Neural cell (in vitro differentiated cells): ENCODE measurements at regions not wholly inside any gene's neighbourhood (a gene's known extent, or its start where the extent isn't known, plus 50 kb on each side); places are given as distances from the start of the nearest gene placed in this dataset.

Experiments
- H2AFZ ChIP-seq: fragments of 200-600, 300-800 bp; sonication (generic), shearing (Covaris generic); 2 replicates; pipeline ENCODE4 v1.6.0; 2014; ENCODE audit warnings: low read depth, mild to moderate bottlenecking, antibody characterized with exemption, low read length, moderate library complexity
- H3F3A ChIP-seq: fragments of 200-600 bp; shearing (Covaris generic); 2 replicates; pipeline ENCODE4 v1.6.1; 2016; ENCODE audit warnings: mild to moderate bottlenecking, moderate library complexity, mixed read lengths, antibody characterized with exemption, low read length; ENCODE audit not compliant: insufficient read depth, poor library complexity, severe bottlenecking
- H3K27ac ChIP-seq: fragments of 200-600, 300-800 bp; sonication (generic), shearing (Covaris generic); 2 replicates; pipeline ENCODE4 v1.5.1; 2014; ENCODE audit warnings: mild to moderate bottlenecking, low read length, moderate library complexity
- H3K27me3 ChIP-seq: fragments of 300-800, 200-600 bp; sonication (generic), shearing (Covaris generic); 2 replicates; pipeline ENCODE4 v1.6.0; 2014; ENCODE audit warnings: mild to moderate bottlenecking, low read depth, low read length, moderate library complexity; ENCODE audit not compliant: insufficient read depth
- H3K36me3 ChIP-seq: fragments of 300-800, 200-600 bp; sonication (generic), shearing (Covaris generic); 2 replicates; pipeline ENCODE4 v1.5.1; 2014; ENCODE audit warnings: mild to moderate bottlenecking, antibody characterized with exemption, low read length, moderate library complexity; ENCODE audit not compliant: insufficient read depth
- H3K4me2 ChIP-seq: fragments of 300-800, 200-600 bp; sonication (generic), shearing (Covaris generic); 2 replicates; pipeline ENCODE4 v1.6.0; 2014; ENCODE audit warnings: mild to moderate bottlenecking, low read length
- H3K4me3 ChIP-seq: fragments of 300-800, 200-600 bp; sonication (generic), shearing (Covaris generic); 2 replicates; pipeline ENCODE4 v1.5.1; 2014; ENCODE audit warnings: mild to moderate bottlenecking, low read length, moderate library complexity
- H3K79me2 ChIP-seq: fragments of 200-600 bp; shearing (Covaris generic); replicated peaks from 2 replicates; pipeline ENCODE4 v1.6.0; 2014; ENCODE audit warnings: mild to moderate bottlenecking, low read length, moderate library complexity; ENCODE audit not compliant: insufficient read depth
- H3K9ac ChIP-seq: fragments of 300-800, 200-600 bp; sonication (generic), shearing (Covaris generic); 2 replicates; pipeline ENCODE4 v1.6.1; 2016; ENCODE audit warnings: mild to moderate bottlenecking, low read length, mixed read lengths
- H3K9me2 ChIP-seq: fragments of 200-600 bp; shearing (Covaris generic); 2 replicates; pipeline ENCODE4 v1.6.1; 2016; ENCODE audit warnings: mild to moderate bottlenecking, low read length, mixed read lengths; ENCODE audit not compliant: insufficient read depth
- H3K9me3 ChIP-seq: fragments of 200-600, 300-800 bp; sonication (generic), shearing (Covaris generic); 2 replicates; pipeline ENCODE4 v1.6.1; 2016; ENCODE audit warnings: mild to moderate bottlenecking, mixed run types, low read length, moderate library complexity, mixed read lengths
- H4K20me1 ChIP-seq: fragments of 200-600 bp; shearing (Covaris generic); 2 replicates; pipeline ENCODE4 v1.6.1; 2016; ENCODE audit warnings: mild to moderate bottlenecking, mixed run types; ENCODE audit not compliant: insufficient read depth
- EP300 ChIP-seq: fragments of 450-650 bp; conservative IDR thresholded peaks from 2 replicates; pipeline ENCODE4 v1.6.1; 2014; ENCODE audit warnings: antibody characterized with exemption, mild to moderate bottlenecking, moderate library complexity; ENCODE audit not compliant: poor library complexity, severe bottlenecking
- EZH2 ChIP-seq: fragments of 200-600, 300-800 bp; shearing (Covaris generic), sonication (generic); IDR thresholded peaks from 2 replicates; pipeline ENCODE4 v1.6.1; 2014; ENCODE audit warnings: antibody characterized with exemption, low read length, borderline replicate concordance, mild to moderate bottlenecking; ENCODE audit not compliant: insufficient read depth, poor library complexity, severe bottlenecking
- MXI1 ChIP-seq: fragments of 450-650 bp; conservative IDR thresholded peaks from 2 replicates; pipeline ENCODE4 v1.6.1; 2014; ENCODE audit warnings: antibody characterized with exemption, mild to moderate bottlenecking; ENCODE audit not compliant: poor library complexity, severe bottlenecking
- POLR2AphosphoS5 ChIP-seq: IDR thresholded peaks from 2 replicates; pipeline ENCODE4 v1.6.1; 2012
- RAD21 ChIP-seq: fragments of 450-650 bp; conservative IDR thresholded peaks from 2 replicates; pipeline ENCODE4 v1.6.1; 2014; ENCODE audit warnings: antibody characterized with exemption, mild to moderate bottlenecking, moderate library complexity
- SMC3 ChIP-seq: fragments of 450-650 bp; conservative IDR thresholded peaks from 2 replicates; pipeline ENCODE4 v1.6.1; 2014; ENCODE audit warnings: antibody characterized with exemption, mild to moderate bottlenecking, moderate library complexity; ENCODE audit not compliant: poor library complexity
- TAF1 ChIP-seq: IDR thresholded peaks from 2 replicates; pipeline ENCODE4 v1.6.1; 2012; ENCODE audit warnings: low read depth
- TF ChIP-seq, protein P1 (sequence below): fragments of 450-650 bp; IDR thresholded peaks from 2 replicates; pipeline ENCODE4 v1.5.1; 2014; ENCODE audit warnings: antibody characterized with exemption, mild to moderate bottlenecking, moderate library complexity; ENCODE audit not compliant: poor library complexity, severe bottlenecking
- TF ChIP-seq, protein P2 (sequence below): IDR thresholded peaks from 2 replicates; pipeline ENCODE4 v1.6.1; 2012; ENCODE audit warnings: borderline replicate concordance

GRCh38 chr15:92724144-92724543 is 68.6 kb upstream of the FAM174B start:
- Histone ChIP-seq H3K79me2 (no peaks in the 10 kb centered on the region), H3K27me3 (no peaks in the 10 kb centered on the region), H2AFZ (no peak overlapping the region), H3K36me3 (no peaks in the 10 kb centered on the region), H3K9me3 (peaks cover 3% of the 10 kb centered on the region), H3K4me2 (no peak overlapping the region), H3K27ac (no peak overlapping the region), H3F3A (no peaks in the 10 kb centered on the region), H4K20me1 (no peaks in the 10 kb centered on the region), H3K9me2 (no peaks in the 10 kb centered on the region), H3K4me3 (no peak overlapping the region), H3K9ac (no peak overlapping the region)
- TF ChIP-seq EZH2 (no peak), SMC3 (no peak), EP300 (no peak), RAD21 (no peak), MXI1 (no peak)
- TF ChIP-seq, protein P1, sequence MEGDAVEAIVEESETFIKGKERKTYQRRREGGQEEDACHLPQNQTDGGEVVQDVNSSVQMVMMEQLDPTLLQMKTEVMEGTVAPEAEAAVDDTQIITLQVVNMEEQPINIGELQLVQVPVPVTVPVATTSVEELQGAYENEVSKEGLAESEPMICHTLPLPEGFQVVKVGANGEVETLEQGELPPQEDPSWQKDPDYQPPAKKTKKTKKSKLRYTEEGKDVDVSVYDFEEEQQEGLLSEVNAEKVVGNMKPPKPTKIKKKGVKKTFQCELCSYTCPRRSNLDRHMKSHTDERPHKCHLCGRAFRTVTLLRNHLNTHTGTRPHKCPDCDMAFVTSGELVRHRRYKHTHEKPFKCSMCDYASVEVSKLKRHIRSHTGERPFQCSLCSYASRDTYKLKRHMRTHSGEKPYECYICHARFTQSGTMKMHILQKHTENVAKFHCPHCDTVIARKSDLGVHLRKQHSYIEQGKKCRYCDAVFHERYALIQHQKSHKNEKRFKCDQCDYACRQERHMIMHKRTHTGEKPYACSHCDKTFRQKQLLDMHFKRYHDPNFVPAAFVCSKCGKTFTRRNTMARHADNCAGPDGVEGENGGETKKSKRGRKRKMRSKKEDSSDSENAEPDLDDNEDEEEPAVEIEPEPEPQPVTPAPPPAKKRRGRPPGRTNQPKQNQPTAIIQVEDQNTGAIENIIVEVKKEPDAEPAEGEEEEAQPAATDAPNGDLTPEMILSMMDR: no peak

DNA sequence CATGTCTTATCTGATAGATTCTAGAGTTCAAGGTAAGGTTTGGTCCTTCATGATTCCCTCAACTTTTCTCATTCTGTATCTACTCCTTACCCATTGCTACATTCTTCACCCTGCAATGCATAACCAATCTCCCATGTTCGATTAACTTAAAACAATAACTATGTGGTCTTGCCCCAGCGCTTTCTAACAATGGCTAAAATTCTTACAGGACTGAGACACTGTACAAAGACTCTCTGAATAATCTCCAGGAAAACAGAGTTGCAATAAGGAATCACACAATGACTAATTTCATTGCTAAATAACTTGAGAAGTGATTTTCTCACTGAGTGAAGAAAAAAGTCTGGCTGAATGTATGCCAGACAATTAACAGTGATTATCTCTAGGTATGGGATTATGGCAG is 69.6 kb upstream of the FAM174B start:
- no peaks in the 10 kb centered on the region for H3K27me3 ChIP-seq
- H3K9me3 ChIP-seq: peaks cover 3% of the 10 kb centered on the region
- no peaks in the 10 kb centered on the region for H3K36me3 ChIP-seq
- TF ChIP-seq EZH2: no peak
- TF ChIP-seq, protein P1: no peak
- TF ChIP-seq MXI1: no peak
- TF ChIP-seq TAF1: no peak
- no peak for TF ChIP-seq POLR2AphosphoS5
- TF ChIP-seq SMC3: no peak
- TF ChIP-seq, protein P2, sequence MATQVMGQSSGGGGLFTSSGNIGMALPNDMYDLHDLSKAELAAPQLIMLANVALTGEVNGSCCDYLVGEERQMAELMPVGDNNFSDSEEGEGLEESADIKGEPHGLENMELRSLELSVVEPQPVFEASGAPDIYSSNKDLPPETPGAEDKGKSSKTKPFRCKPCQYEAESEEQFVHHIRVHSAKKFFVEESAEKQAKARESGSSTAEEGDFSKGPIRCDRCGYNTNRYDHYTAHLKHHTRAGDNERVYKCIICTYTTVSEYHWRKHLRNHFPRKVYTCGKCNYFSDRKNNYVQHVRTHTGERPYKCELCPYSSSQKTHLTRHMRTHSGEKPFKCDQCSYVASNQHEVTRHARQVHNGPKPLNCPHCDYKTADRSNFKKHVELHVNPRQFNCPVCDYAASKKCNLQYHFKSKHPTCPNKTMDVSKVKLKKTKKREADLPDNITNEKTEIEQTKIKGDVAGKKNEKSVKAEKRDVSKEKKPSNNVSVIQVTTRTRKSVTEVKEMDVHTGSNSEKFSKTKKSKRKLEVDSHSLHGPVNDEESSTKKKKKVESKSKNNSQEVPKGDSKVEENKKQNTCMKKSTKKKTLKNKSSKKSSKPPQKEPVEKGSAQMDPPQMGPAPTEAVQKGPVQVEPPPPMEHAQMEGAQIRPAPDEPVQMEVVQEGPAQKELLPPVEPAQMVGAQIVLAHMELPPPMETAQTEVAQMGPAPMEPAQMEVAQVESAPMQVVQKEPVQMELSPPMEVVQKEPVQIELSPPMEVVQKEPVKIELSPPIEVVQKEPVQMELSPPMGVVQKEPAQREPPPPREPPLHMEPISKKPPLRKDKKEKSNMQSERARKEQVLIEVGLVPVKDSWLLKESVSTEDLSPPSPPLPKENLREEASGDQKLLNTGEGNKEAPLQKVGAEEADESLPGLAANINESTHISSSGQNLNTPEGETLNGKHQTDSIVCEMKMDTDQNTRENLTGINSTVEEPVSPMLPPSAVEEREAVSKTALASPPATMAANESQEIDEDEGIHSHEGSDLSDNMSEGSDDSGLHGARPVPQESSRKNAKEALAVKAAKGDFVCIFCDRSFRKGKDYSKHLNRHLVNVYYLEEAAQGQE: no peak
- TF ChIP-seq RAD21: no peak
- no peak for TF ChIP-seq EP300
- no peak overlapping the region for H3K4me3 ChIP-seq
- no peaks in the 10 kb centered on the region for H4K20me1 ChIP-seq
- H3F3A ChIP-seq: no peaks in the 10 kb centered on the region
- H3K27ac ChIP-seq: no peak overlapping the region
- no peaks in the 10 kb centered on the region for H3K79me2 ChIP-seq
- H3K9ac ChIP-seq: no peak overlapping the region
- H3K4me2 ChIP-seq: no peak overlapping the region
- H3K9me2 ChIP-seq: no peaks in the 10 kb centered on the region
- H2AFZ ChIP-seq: no peak overlapping the region
